MV-4-11 (cell line): ENCODE measurements at regions not wholly inside any gene's neighbourhood (a gene's known extent, or its start where the extent isn't known, plus 50 kb on each side); places are given as distances from the start of the nearest gene placed in this dataset.

ENCODE experiments used
- DNase-seq: peaks from one replicate; lab custom pipeline; 2025; lab: John Stamatoyannopoulos, UW

GRCh38 chr6:167494698-167495435 is 170.0 kb downstream of the TTLL2 start:
- DNase-seq: no peak

GRCh38 chr6:167495506-167496401 is 170.9 kb downstream of the TTLL2 start:
- DNase-seq: no peak

- no peak for DNase-seq
These were observed 171.8 kb downstream of the TTLL2 start for GRCh38 chr6:167496707-167497106.

GRCh38 chr6:167497428-167498056 is 172.7 kb downstream of the TTLL2 start:
- peak; percentile 36 for DNase-seq

GRCh38 chr6:167499161-167499660 is 174.3 kb downstream of the TTLL2 start:
- DNase-seq: no peak

GRCh38 chr6:167500961-167501360 is 176.1 kb downstream of the TTLL2 start:
- DNase-seq: no peak

GRCh38 chr6:167501831-167502385 is 177.0 kb downstream of the TTLL2 start:
- DNase-seq: peak; percentile 24

GRCh38 chr6:167502471-167502870 is 177.6 kb downstream of the TTLL2 start:
- DNase-seq: no peak

- DNase-seq: peak; percentile 52
These were observed 179.6 kb downstream of the TTLL2 start for GRCh38 chr6:167504385-167504961.

- no peak for DNase-seq
These were observed 180.3 kb downstream of the TTLL2 start for GRCh38 chr6:167505199-167505598.

GRCh38 chr6:167505782-167506181 is 180.9 kb downstream of the TTLL2 start:
- DNase-seq: peak; percentile 12

- no peak for DNase-seq
These were observed 181.8 kb downstream of the TTLL2 start for GRCh38 chr6:167506443-167507301.

- no peak for DNase-seq
These were observed 182.6 kb downstream of the TTLL2 start for GRCh38 chr6:167507376-167507945.

- DNase-seq: no peak
These were observed 184.3 kb downstream of the TTLL2 start for GRCh38 chr6:167508919-167509852.

- DNase-seq: no peak
These were observed 185.0 kb downstream of the TTLL2 start for GRCh38 chr6:167509853-167510220.

GRCh38 chr6:167510648-167511047 is 185.8 kb downstream of the TTLL2 start:
- no peak for DNase-seq

GRCh38 chr6:167512696-167513375 is 187.9 kb downstream of the TTLL2 start:
- peak; percentile 96 for DNase-seq

GRCh38 chr6:167513778-167514177 is 188.9 kb downstream of the TTLL2 start:
- no peak for DNase-seq

GRCh38 chr6:167514524-167514923 is 189.6 kb downstream of the TTLL2 start:
- DNase-seq: no peak
